Muscle layer of colon (tissue), 2 donors: ENCODE measurements at regions not wholly inside any gene's neighbourhood (a gene's known extent, or its start where the extent isn't known, plus 50 kb on each side); places are given as distances from the start of the nearest gene placed in this dataset.

Experiments
- H3K27ac ChIP-seq: one replicate; pipeline ENCODE4 v1.7.0; 2013; ENCODE audit warnings: low read depth, mild to moderate bottlenecking, low read length, moderate library complexity
- H3K27me3 ChIP-seq, 2 donors: one replicate each; pipeline ENCODE4 v1.7.0; 2013; ENCODE audit warnings: low read length in 2 of 2, mild to moderate bottlenecking in 2 of 2; ENCODE audit not compliant: insufficient read depth in 2 of 2, control insufficient read depth in 1 of 2
- H3K36me3 ChIP-seq: one replicate; pipeline ENCODE4 v1.7.0; 2013; ENCODE audit warnings: mild to moderate bottlenecking, low read length; ENCODE audit not compliant: insufficient read depth
- H3K4me1 ChIP-seq: one replicate; pipeline ENCODE4 v1.7.0; 2013; ENCODE audit warnings: mild to moderate bottlenecking, low read length; ENCODE audit not compliant: insufficient read depth
- H3K4me3 ChIP-seq, 2 donors: one replicate each; pipeline ENCODE4 v1.7.0; 2013; ENCODE audit warnings: low read length in 2 of 2, low read depth in 1 of 2, mild to moderate bottlenecking in 1 of 2, moderate library complexity in 1 of 2
- H3K9ac ChIP-seq: one replicate; pipeline ENCODE4 v1.7.0; 2013; ENCODE audit warnings: low read length
- H3K9me3 ChIP-seq: one replicate; pipeline ENCODE4 v1.7.0; 2013; ENCODE audit warnings: mild to moderate bottlenecking, low read length
- donor health status: abdominal sarcoma.
- donor health status: Adenocarcinoma of cecum.

GRCh38 chr10:10293481-10293951 is 724.2 kb upstream of the CELF2 start:
- H3K9ac ChIP-seq = no peak overlapping the region
- peaks cover 8% of the 10 kb centered on the region for H3K4me1 ChIP-seq
- no peak overlapping the region for H3K27ac ChIP-seq
- no peaks in the 10 kb centered on the region for H3K27me3 ChIP-seq
- H3K9me3 ChIP-seq = no peaks in the 10 kb centered on the region
- H3K4me3 ChIP-seq = no peak overlapping the region
- H3K36me3 ChIP-seq = no peaks in the 10 kb centered on the region

- Histone ChIP-seq H3K9ac (no peak overlapping the region), H3K9me3 (no peaks in the 10 kb centered on the region), H3K27ac (no peak overlapping the region), H3K27me3 (no peaks in the 10 kb centered on the region), H3K36me3 (no peaks in the 10 kb centered on the region), H3K4me1 (peaks cover 8% of the 10 kb centered on the region), H3K4me3 (no peak overlapping the region)
Observed at GRCh38 chr10:10294184-10294880, 723.3 kb upstream of the CELF2 start.

- H3K4me3 ChIP-seq = no peak overlapping the region
Observed at GRCh38 chr10:10294881-10295529, 722.7 kb upstream of the CELF2 start.

DNA sequence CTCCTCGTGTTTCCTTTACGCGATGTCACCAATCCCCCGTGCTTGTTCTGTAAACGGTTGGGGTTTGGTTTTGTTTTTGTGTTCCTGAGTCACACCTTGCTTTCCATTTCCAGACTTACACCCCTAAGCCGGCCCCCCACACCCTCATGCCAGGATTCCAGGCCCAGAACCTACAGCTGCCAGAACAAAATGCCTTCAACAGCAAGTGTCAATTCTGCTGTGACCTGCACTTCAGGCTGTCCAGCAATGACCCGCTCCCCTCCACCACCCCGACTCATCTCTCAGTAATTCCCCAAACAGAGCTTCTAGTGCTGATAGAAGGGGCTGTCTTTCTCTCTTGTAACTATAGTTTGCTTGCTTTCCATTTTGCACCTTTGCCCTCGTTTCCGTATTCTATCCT is 722.1 kb upstream of the CELF2 start:
- H3K36me3 ChIP-seq = no peaks in the 10 kb centered on the region
- no peaks in the 10 kb centered on the region for H3K27me3 ChIP-seq
- peaks cover 8% of the 10 kb centered on the region for H3K4me1 ChIP-seq
- no peak overlapping the region for H3K27ac ChIP-seq
- no peaks in the 10 kb centered on the region for H3K9me3 ChIP-seq
- no peak overlapping the region for H3K4me3 ChIP-seq
- H3K9ac ChIP-seq = no peak overlapping the region

More at GRCh38 chr10:10294881-10295529, 722.7 kb upstream of the CELF2 start:
- H3K4me1 ChIP-seq = peaks cover 8% of the 10 kb centered on the region
- no peaks in the 10 kb centered on the region for H3K27me3 ChIP-seq
- H3K9ac ChIP-seq = no peak overlapping the region
- H3K27ac ChIP-seq = no peak overlapping the region
- no peaks in the 10 kb centered on the region for H3K9me3 ChIP-seq
- no peaks in the 10 kb centered on the region for H3K36me3 ChIP-seq

GRCh38 chr10:10302689-10303088 is 715.0 kb upstream of the CELF2 start:
- Histone ChIP-seq H3K27me3 (no peaks in the 10 kb centered on the region), H3K4me3 (no peak overlapping the region), H3K27ac (no peak overlapping the region), H3K9me3 (no peaks in the 10 kb centered on the region), H3K9ac (no peak overlapping the region), H3K4me1 (no peaks in the 10 kb centered on the region), H3K36me3 (no peaks in the 10 kb centered on the region)

DNA sequence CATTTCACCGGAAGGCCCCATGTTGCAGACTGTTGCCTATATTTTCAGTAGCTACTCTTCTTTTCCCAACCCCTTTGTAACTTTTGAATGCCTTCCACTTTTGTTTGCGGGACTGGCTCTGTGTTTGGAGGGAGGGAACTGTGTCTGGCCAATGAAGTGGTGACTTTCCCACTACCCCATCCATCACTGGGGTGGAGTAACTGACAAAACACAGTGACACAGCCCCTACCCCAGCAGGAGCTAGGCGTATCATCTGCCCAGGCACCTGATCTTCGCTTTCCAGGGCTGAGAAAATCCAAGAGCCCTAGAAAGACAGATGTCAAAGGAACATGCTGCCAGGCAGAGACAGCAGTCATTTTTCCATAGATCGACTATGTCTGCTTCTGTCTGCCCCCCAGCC is 710.6 kb upstream of the CELF2 start:
- Histone ChIP-seq H3K9ac (no peak overlapping the region), H3K27me3 (no peaks in the 10 kb centered on the region), H3K4me3 (no peak overlapping the region), H3K27ac (no peak overlapping the region), H3K36me3 (no peaks in the 10 kb centered on the region), H3K9me3 (no peaks in the 10 kb centered on the region), H3K4me1 (no peaks in the 10 kb centered on the region)

DNA sequence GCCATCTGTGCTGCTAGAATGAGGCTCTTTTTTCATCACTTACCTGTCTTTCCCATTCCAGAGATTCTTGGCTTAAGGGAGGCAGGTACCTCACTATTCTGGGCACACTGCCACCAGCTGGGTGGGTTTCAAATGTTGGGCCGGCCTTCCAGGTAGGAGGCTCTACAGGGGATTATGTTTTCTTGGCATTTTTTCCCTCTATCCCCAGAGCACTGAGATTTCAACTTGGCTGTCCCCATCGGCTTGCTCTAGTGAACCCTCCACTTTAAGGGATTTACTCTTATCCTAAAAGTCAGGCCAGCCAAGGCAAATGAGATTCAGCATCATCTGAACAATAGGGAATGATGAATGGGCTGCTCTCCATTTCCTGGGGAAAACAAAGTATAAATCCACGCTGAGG is 710.1 kb upstream of the CELF2 start:
- Histone ChIP-seq H3K4me1 (no peaks in the 10 kb centered on the region), H3K27me3 (no peaks in the 10 kb centered on the region), H3K9ac (no peak overlapping the region), H3K36me3 (no peaks in the 10 kb centered on the region), H3K27ac (no peak overlapping the region), H3K4me3 (no peak overlapping the region), H3K9me3 (no peaks in the 10 kb centered on the region)

DNA sequence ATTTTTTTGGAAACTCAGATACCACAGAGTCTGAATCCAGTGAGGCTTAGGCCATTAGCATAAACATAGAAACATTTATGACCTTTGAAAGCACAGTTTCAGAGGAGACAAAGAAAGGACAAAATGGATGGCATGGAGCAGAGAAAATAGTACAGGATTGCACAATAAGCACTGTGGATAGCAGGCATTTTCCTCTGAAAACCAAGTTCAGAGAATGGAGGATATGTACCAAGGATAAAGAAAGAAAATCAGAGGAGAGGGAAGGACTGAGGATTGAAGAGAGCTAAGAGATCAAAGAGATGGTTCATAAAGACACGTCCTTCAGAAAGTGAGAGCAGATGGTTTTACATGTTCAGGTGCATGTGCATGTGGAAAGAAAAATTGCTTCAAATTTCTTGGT is 707.2 kb upstream of the CELF2 start:
- Histone ChIP-seq H3K9ac (no peak overlapping the region), H3K9me3 (no peaks in the 10 kb centered on the region), H3K36me3 (no peaks in the 10 kb centered on the region), H3K27me3 (no peaks in the 10 kb centered on the region), H3K4me3 (no peak overlapping the region), H3K27ac (no peak overlapping the region), H3K4me1 (peaks cover 4% of the 10 kb centered on the region)

- H3K9me3 ChIP-seq = no peaks in the 10 kb centered on the region
- H3K4me3 ChIP-seq = no peak overlapping the region
- no peaks in the 10 kb centered on the region for H3K27me3 ChIP-seq
- no peak overlapping the region for H3K27ac ChIP-seq
- no peak overlapping the region for H3K9ac ChIP-seq
- peaks cover 4% of the 10 kb centered on the region for H3K4me1 ChIP-seq
- no peaks in the 10 kb centered on the region for H3K36me3 ChIP-seq
Observed at GRCh38 chr10:10311966-10312365, 705.7 kb upstream of the CELF2 start.

- no peaks in the 10 kb centered on the region for H3K27me3 ChIP-seq
- H3K36me3 ChIP-seq = no peaks in the 10 kb centered on the region
- no peak overlapping the region for H3K4me3 ChIP-seq
- no peak overlapping the region for H3K9ac ChIP-seq
- H3K4me1 ChIP-seq = peaks cover 4% of the 10 kb centered on the region
- no peak overlapping the region for H3K27ac ChIP-seq
- H3K9me3 ChIP-seq = no peaks in the 10 kb centered on the region
Observed at GRCh38 chr10:10313149-10313835, 704.4 kb upstream of the CELF2 start.

GRCh38 chr10:10314626-10315025 is 703.0 kb upstream of the CELF2 start:
- Histone ChIP-seq H3K27ac (no peak overlapping the region), H3K9ac (no peak overlapping the region), H3K4me3 (no peak overlapping the region), H3K4me1 (peaks cover 4% of the 10 kb centered on the region), H3K9me3 (no peaks in the 10 kb centered on the region), H3K36me3 (no peaks in the 10 kb centered on the region), H3K27me3 (no peaks in the 10 kb centered on the region)
